ENCODE measurements at regions not wholly inside any gene's neighbourhood (a gene's known extent, or its start where the extent isn't known, plus 50 kb on each side); places are given as distances from the start of the nearest gene placed in this dataset.

DNA sequence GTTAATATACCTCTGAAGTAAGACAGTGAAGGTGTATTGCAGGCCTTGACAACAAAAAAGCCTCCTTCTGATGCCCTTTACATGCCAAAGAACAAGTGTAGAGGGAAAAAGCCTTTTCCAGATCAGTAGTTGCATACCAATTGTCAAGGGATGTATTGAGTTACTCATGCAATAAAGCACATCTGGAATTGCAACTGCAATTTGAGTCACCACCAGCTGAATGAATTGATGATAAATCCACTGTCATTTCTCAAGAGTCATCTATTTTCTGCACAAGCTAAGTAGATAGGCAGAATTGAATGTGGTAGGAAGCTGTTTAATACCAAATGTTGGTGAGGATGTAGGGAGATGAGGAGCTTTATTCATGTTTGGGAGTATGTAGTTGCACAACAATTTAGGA, 325.9 kb upstream of the SMIM30 start:
- Mint-ChIP-seq H3K27me3 (ENCODE audit: low read depth) (no peaks in the 10 kb centered on the region), H3K9me3 (no peaks in the 10 kb centered on the region), H3K27ac (no peak overlapping the region), H3K4me1 (no peaks in the 10 kb centered on the region), H3K36me3 (no peaks in the 10 kb centered on the region), H3K4me3 (no peak overlapping the region)
- ChIA-PET CTCF (no interaction called here), POLR2A (no interaction called here)
- TF ChIP-seq ZNF671 (CRISPR knock-in tag; IDR thresholded peaks at IDR 0.05) (no peak), SMAD4 (CRISPR knock-in tag; IDR thresholded peaks at IDR 0.05) (no peak), NR2C2 (CRISPR knock-in tag; IDR thresholded peaks at IDR 0.05) (no peak), ZNF232 (CRISPR knock-in tag; IDR thresholded peaks at IDR 0.05) (no peak), ESRRA (CRISPR knock-in tag; IDR thresholded peaks at IDR 0.05; ENCODE audit: borderline replicate concordance) (no peak), ZNF396 (CRISPR knock-in tag; IDR thresholded peaks at IDR 0.05; ENCODE audit: borderline replicate concordance) (no peak), GABPB1 (CRISPR knock-in tag; IDR thresholded peaks at IDR 0.05) (no peak), CREM (CRISPR knock-in tag; IDR thresholded peaks at IDR 0.05) (no peak), JUN (CRISPR knock-in tag; IDR thresholded peaks at IDR 0.05) (no peak), MYBL2 (CRISPR knock-in tag; IDR thresholded peaks at IDR 0.05) (no peak)
- TF ChIP-seq, protein P1, sequence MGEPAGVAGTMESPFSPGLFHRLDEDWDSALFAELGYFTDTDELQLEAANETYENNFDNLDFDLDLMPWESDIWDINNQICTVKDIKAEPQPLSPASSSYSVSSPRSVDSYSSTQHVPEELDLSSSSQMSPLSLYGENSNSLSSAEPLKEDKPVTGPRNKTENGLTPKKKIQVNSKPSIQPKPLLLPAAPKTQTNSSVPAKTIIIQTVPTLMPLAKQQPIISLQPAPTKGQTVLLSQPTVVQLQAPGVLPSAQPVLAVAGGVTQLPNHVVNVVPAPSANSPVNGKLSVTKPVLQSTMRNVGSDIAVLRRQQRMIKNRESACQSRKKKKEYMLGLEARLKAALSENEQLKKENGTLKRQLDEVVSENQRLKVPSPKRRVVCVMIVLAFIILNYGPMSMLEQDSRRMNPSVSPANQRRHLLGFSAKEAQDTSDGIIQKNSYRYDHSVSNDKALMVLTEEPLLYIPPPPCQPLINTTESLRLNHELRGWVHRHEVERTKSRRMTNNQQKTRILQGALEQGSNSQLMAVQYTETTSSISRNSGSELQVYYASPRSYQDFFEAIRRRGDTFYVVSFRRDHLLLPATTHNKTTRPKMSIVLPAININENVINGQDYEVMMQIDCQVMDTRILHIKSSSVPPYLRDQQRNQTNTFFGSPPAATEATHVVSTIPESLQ (CRISPR knock-in tag; IDR thresholded peaks at IDR 0.05) = no peak
- TF ChIP-seq, protein P2, sequence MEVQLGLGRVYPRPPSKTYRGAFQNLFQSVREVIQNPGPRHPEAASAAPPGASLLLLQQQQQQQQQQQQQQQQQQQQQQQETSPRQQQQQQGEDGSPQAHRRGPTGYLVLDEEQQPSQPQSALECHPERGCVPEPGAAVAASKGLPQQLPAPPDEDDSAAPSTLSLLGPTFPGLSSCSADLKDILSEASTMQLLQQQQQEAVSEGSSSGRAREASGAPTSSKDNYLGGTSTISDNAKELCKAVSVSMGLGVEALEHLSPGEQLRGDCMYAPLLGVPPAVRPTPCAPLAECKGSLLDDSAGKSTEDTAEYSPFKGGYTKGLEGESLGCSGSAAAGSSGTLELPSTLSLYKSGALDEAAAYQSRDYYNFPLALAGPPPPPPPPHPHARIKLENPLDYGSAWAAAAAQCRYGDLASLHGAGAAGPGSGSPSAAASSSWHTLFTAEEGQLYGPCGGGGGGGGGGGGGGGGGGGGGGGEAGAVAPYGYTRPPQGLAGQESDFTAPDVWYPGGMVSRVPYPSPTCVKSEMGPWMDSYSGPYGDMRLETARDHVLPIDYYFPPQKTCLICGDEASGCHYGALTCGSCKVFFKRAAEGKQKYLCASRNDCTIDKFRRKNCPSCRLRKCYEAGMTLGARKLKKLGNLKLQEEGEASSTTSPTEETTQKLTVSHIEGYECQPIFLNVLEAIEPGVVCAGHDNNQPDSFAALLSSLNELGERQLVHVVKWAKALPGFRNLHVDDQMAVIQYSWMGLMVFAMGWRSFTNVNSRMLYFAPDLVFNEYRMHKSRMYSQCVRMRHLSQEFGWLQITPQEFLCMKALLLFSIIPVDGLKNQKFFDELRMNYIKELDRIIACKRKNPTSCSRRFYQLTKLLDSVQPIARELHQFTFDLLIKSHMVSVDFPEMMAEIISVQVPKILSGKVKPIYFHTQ (CRISPR knock-in tag; IDR thresholded peaks at IDR 0.05) = no peak
- TF ChIP-seq, protein P3, sequence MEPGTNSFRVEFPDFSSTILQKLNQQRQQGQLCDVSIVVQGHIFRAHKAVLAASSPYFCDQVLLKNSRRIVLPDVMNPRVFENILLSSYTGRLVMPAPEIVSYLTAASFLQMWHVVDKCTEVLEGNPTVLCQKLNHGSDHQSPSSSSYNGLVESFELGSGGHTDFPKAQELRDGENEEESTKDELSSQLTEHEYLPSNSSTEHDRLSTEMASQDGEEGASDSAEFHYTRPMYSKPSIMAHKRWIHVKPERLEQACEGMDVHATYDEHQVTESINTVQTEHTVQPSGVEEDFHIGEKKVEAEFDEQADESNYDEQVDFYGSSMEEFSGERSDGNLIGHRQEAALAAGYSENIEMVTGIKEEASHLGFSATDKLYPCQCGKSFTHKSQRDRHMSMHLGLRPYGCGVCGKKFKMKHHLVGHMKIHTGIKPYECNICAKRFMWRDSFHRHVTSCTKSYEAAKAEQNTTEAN (CRISPR knock-in tag; IDR thresholded peaks at IDR 0.05) = no peak
- TF ChIP-seq, protein P4, sequence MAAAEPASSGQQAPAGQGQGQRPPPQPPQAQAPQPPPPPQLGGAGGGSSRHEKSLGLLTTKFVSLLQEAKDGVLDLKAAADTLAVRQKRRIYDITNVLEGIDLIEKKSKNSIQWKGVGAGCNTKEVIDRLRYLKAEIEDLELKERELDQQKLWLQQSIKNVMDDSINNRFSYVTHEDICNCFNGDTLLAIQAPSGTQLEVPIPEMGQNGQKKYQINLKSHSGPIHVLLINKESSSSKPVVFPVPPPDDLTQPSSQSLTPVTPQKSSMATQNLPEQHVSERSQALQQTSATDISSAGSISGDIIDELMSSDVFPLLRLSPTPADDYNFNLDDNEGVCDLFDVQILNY (CRISPR knock-in tag; IDR thresholded peaks at IDR 0.05) = no peak
- TF ChIP-seq, protein P5, sequence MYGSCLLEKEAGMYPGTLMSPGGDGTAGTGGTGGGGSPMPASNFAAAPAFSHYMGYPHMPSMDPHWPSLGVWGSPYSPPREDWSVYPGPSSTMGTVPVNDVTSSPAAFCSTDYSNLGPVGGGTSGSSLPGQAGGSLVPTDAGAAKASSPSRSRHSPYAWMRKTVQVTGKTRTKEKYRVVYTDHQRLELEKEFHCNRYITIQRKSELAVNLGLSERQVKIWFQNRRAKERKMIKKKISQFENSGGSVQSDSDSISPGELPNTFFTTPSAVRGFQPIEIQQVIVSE (CRISPR knock-in tag; IDR thresholded peaks at IDR 0.05; ENCODE audit: borderline replicate concordance) = no peak
- TF ChIP-seq, protein P6, sequence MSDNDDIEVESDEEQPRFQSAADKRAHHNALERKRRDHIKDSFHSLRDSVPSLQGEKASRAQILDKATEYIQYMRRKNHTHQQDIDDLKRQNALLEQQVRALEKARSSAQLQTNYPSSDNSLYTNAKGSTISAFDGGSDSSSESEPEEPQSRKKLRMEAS (CRISPR knock-in tag; IDR thresholded peaks at IDR 0.05) = no peak
- TF ChIP-seq, protein P7, sequence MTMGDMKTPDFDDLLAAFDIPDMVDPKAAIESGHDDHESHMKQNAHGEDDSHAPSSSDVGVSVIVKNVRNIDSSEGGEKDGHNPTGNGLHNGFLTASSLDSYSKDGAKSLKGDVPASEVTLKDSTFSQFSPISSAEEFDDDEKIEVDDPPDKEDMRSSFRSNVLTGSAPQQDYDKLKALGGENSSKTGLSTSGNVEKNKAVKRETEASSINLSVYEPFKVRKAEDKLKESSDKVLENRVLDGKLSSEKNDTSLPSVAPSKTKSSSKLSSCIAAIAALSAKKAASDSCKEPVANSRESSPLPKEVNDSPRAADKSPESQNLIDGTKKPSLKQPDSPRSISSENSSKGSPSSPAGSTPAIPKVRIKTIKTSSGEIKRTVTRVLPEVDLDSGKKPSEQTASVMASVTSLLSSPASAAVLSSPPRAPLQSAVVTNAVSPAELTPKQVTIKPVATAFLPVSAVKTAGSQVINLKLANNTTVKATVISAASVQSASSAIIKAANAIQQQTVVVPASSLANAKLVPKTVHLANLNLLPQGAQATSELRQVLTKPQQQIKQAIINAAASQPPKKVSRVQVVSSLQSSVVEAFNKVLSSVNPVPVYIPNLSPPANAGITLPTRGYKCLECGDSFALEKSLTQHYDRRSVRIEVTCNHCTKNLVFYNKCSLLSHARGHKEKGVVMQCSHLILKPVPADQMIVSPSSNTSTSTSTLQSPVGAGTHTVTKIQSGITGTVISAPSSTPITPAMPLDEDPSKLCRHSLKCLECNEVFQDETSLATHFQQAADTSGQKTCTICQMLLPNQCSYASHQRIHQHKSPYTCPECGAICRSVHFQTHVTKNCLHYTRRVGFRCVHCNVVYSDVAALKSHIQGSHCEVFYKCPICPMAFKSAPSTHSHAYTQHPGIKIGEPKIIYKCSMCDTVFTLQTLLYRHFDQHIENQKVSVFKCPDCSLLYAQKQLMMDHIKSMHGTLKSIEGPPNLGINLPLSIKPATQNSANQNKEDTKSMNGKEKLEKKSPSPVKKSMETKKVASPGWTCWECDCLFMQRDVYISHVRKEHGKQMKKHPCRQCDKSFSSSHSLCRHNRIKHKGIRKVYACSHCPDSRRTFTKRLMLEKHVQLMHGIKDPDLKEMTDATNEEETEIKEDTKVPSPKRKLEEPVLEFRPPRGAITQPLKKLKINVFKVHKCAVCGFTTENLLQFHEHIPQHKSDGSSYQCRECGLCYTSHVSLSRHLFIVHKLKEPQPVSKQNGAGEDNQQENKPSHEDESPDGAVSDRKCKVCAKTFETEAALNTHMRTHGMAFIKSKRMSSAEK (CRISPR knock-in tag; IDR thresholded peaks at IDR 0.05; ENCODE audit: borderline replicate concordance) = no peak
- TF ChIP-seq, protein P8, sequence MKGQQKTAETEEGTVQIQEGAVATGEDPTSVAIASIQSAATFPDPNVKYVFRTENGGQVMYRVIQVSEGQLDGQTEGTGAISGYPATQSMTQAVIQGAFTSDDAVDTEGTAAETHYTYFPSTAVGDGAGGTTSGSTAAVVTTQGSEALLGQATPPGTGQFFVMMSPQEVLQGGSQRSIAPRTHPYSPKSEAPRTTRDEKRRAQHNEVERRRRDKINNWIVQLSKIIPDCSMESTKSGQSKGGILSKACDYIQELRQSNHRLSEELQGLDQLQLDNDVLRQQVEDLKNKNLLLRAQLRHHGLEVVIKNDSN (CRISPR knock-in tag; IDR thresholded peaks at IDR 0.05) = no peak
- ATAC-seq (no peak), DNase-seq (ENCODE audit: low spot score) (no peak)

Data from WTC11 (cell line).